ENCODE measurements at regions not wholly inside any gene's neighbourhood (a gene's known extent, or its start where the extent isn't known, plus 50 kb on each side); places are given as distances from the start of the nearest gene placed in this dataset.
"Not testable (repeated sequence)": the region's sequence is repeated elsewhere in the genome, so short reads cannot be mapped to it uniquely, and the experiment has no call there.

DNA sequence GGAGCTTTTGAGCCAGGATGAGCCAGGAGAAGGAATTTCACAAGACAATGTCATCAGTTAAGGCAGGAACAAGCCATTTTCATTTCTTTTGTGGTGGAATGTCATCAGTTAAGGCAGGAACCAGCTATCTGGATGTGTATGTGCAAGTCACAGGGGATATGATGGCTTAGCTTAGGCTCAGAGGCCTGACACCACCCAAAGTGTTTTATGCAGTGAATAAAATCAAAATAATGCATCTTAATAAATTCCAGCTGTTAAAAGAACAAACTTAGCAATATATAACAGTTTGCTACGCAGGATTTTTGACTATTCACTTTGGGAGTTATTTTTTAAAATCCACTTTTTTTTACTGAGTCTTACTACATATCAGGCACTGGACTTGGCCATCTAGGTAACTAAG lies 62.7 kb upstream of the APP start:
- H3K4me3 ChIP-seq (ENCODE audit: low read depth, low read length); DNase-seq (ENCODE audit: low read depth): not testable (repeated sequence)

GRCh38 chr21:26232491-26232890 lies 61.9 kb upstream of the APP start:
- H3K4me3 ChIP-seq (ENCODE audit: low read depth, low read length); DNase-seq (ENCODE audit: low read depth): not testable (repeated sequence)

DNA sequence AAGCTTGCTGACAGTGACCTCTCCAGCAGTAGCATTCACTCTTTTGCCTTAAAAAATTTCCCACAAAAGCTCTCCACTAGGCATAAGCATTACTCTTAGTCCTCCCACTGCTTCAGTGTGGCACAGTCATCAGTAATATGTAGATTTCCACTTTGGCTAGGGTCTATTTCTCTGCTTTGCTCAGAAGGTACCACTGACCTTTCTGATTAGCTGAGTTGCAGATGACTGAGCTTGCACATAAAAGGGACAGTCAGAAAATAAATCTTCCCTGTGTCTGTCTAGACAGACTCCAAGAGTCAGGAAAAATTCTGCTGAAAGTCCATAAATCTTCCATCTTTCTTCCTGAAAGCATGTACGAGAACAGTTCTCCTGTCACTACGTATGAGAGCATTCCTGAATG lies 56.6 kb upstream of the APP start:
- no peak for DNase-seq (ENCODE audit: low read depth)
- no peak overlapping the region for H3K4me3 ChIP-seq (ENCODE audit: low read depth, low read length)

- no peak overlapping the region for H3K4me3 ChIP-seq (ENCODE audit: low read depth, low read length)
- no peak for DNase-seq (ENCODE audit: low read depth)
Observed at GRCh38 chr21:26226724-26227123, 56.2 kb upstream of the APP start.

- no peak for DNase-seq (ENCODE audit: low read depth)
- H3K4me3 ChIP-seq (ENCODE audit: low read depth, low read length), result no peak overlapping the region
Observed at GRCh38 chr21:26225046-26225445, 54.5 kb upstream of the APP start.

DNA sequence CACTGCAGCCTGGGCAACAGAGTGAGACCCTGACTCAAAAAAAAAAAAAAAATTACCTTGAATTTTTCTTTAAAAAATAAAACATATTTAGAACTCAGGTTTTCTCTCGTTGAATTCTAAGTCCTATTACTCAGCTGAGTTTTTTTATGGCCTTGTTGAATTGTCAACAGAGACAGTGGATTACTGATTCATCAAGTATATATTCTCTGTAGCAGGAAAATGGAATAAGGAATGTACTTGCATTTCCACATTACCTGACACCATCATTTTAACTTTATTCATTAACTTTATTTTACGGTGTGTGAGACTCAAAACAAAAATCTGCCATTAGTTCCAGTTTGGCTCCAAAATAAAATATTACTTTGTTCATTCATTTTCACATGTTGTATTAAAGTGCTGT lies 53.8 kb upstream of the APP start:
- DNase-seq (ENCODE audit: low read depth), result no peak
- no peak overlapping the region for H3K4me3 ChIP-seq (ENCODE audit: low read depth, low read length)

All from skeletal muscle cell (primary cell).